ENCODE measurements at regions not wholly inside any gene's neighbourhood (a gene's known extent, or its start where the extent isn't known, plus 50 kb on each side); places are given as distances from the start of the nearest gene placed in this dataset.

GRCh38 chr1:29892247-29892646 lies 655.9 kb downstream of the PTPRU start:
- TF ChIP-seq POLR2AphosphoS5 (IDR thresholded peaks at IDR 0.05; ENCODE audit: low read depth, low read length) (no peak), FOXP2 (optimal IDR thresholded peaks at IDR 0.05; ENCODE audit: borderline replicate concordance, extremely low read depth, extremely low read length, insufficient read depth) (no peak), REST (IDR thresholded peaks at IDR 0.05; ENCODE audit: insufficient read depth in 1 of 2, low read depth in 2 of 2, low read length in 2 of 2) (no peak), SIN3A (IDR thresholded peaks at IDR 0.05; ENCODE audit: borderline replicate concordance, insufficient read depth, low read length) (no peak), TAF1 (IDR thresholded peaks at IDR 0.05; ENCODE audit: borderline replicate concordance, insufficient read depth, low read length) (no peak)

- TF ChIP-seq REST (IDR thresholded peaks at IDR 0.05; ENCODE audit: insufficient read depth in 1 of 2, low read depth in 2 of 2, low read length in 2 of 2) (no peak), FOXP2 (optimal IDR thresholded peaks at IDR 0.05; ENCODE audit: borderline replicate concordance, extremely low read depth, extremely low read length, insufficient read depth) (no peak), SIN3A (IDR thresholded peaks at IDR 0.05; ENCODE audit: borderline replicate concordance, insufficient read depth, low read length) (no peak), POLR2AphosphoS5 (IDR thresholded peaks at IDR 0.05; ENCODE audit: low read depth, low read length) (no peak), TAF1 (IDR thresholded peaks at IDR 0.05; ENCODE audit: borderline replicate concordance, insufficient read depth, low read length) (no peak)
Observed at GRCh38 chr1:29890201-29890959, 654.1 kb downstream of the PTPRU start.

- TF ChIP-seq SIN3A (IDR thresholded peaks at IDR 0.05; ENCODE audit: borderline replicate concordance, insufficient read depth, low read length) (no peak), FOXP2 (optimal IDR thresholded peaks at IDR 0.05; ENCODE audit: borderline replicate concordance, extremely low read depth, extremely low read length, insufficient read depth) (no peak), POLR2AphosphoS5 (IDR thresholded peaks at IDR 0.05; ENCODE audit: low read depth, low read length) (no peak), REST (IDR thresholded peaks at IDR 0.05; ENCODE audit: insufficient read depth in 1 of 2, low read depth in 2 of 2, low read length in 2 of 2) (no peak), TAF1 (IDR thresholded peaks at IDR 0.05; ENCODE audit: borderline replicate concordance, insufficient read depth, low read length) (no peak)
Observed at GRCh38 chr1:29889776-29890175, 653.5 kb downstream of the PTPRU start.

- no peak for TF ChIP-seq TAF1 (IDR thresholded peaks at IDR 0.05; ENCODE audit: borderline replicate concordance, insufficient read depth, low read length)
Observed at GRCh38 chr1:29884740-29885139, 648.4 kb downstream of the PTPRU start.

- TF ChIP-seq TAF1 (IDR thresholded peaks at IDR 0.05; ENCODE audit: borderline replicate concordance, insufficient read depth, low read length) (no peak), POLR2AphosphoS5 (IDR thresholded peaks at IDR 0.05; ENCODE audit: low read depth, low read length) (no peak), SIN3A (IDR thresholded peaks at IDR 0.05; ENCODE audit: borderline replicate concordance, insufficient read depth, low read length) (no peak), REST (IDR thresholded peaks at IDR 0.05; ENCODE audit: insufficient read depth in 1 of 2, low read depth in 2 of 2, low read length in 2 of 2) (no peak), FOXP2 (optimal IDR thresholded peaks at IDR 0.05; ENCODE audit: borderline replicate concordance, extremely low read depth, extremely low read length, insufficient read depth) (no peak)
Observed at GRCh38 chr1:29883986-29884385, 647.7 kb downstream of the PTPRU start.

Data from PFSK-1 (cell line).